Astrocyte (in vitro differentiated cells and primary cell): ENCODE measurements at regions not wholly inside any gene's neighbourhood (a gene's known extent, or its start where the extent isn't known, plus 50 kb on each side); places are given as distances from the start of the nearest gene placed in this dataset.
A peak's percentile ranks its signal among the peaks of the same experiment; 100 is the strongest.
"Not testable (repeated sequence)": the region's sequence is repeated elsewhere in the genome, so short reads cannot be mapped to it uniquely, and the experiment has no call there.

Source experiments
- DNase-seq: peaks from one replicate; pipeline ENCODE4 v3.0.0-alpha.2; 2010; ENCODE audit warnings: low read depth
- FAIRE-seq: peaks from 2 replicates; lab custom pipeline; 2011; peaks lifted over from hg19 to GRCh38; lab: Jason Lieb, UNC
- H2AFZ ChIP-seq: 2 replicates; pipeline ENCODE4 v1.6.0; 2012; ENCODE audit warnings: low read depth, low read length, inconsistent platforms
- H3K27ac ChIP-seq: 2 replicates; pipeline ENCODE4 v1.5.1; 2011; ENCODE audit warnings: low read depth, low read length, inconsistent platforms
- H3K27me3 ChIP-seq: 2 replicates; pipeline ENCODE4 v1.6.0; 2011; ENCODE audit warnings: low read length, inconsistent platforms; ENCODE audit not compliant: insufficient read depth
- H3K36me3 ChIP-seq: 2 replicates; pipeline ENCODE4 v1.5.1; 2011; ENCODE audit warnings: low read length, inconsistent platforms; ENCODE audit not compliant: insufficient read depth
- H3K4me1 ChIP-seq: 2 replicates; pipeline ENCODE4 v1.5.1; 2011; ENCODE audit warnings: low read length, inconsistent platforms; ENCODE audit not compliant: insufficient read depth
- H3K4me2 ChIP-seq: 2 replicates; pipeline ENCODE4 v1.6.0; 2012; ENCODE audit warnings: low read length, inconsistent platforms
- H3K4me3 ChIP-seq: 2 replicates; pipeline ENCODE4 v1.5.1; 2011; ENCODE audit warnings: low read depth, mild to moderate bottlenecking, low read length, inconsistent platforms; ENCODE audit not compliant: insufficient read depth
- H3K79me2 ChIP-seq: 2 replicates; pipeline ENCODE4 v1.6.0; 2012; ENCODE audit warnings: mild to moderate bottlenecking, low read length, inconsistent platforms; ENCODE audit not compliant: insufficient read depth
- H3K9ac ChIP-seq: 2 replicates; pipeline ENCODE4 v1.6.0; 2012; ENCODE audit warnings: mild to moderate bottlenecking, low read length, inconsistent platforms
- H3K9me3 ChIP-seq: 2 replicates; pipeline ENCODE4 v1.5.1; 2012; ENCODE audit warnings: low read depth, mild to moderate bottlenecking, low read length, inconsistent platforms; ENCODE audit not compliant: insufficient read depth
- H4K20me1 ChIP-seq: 2 replicates; pipeline ENCODE4 v1.6.0; 2012; ENCODE audit warnings: low read length, inconsistent platforms; ENCODE audit not compliant: insufficient read depth
- H3K27ac Mint-ChIP-seq: one replicate; pipeline ENCODE4 v1.8.0; 2021; ENCODE audit warnings: mild to moderate bottlenecking, mixed read lengths; ENCODE audit not compliant: unreplicated experiment
- H3K27me3 Mint-ChIP-seq: one replicate; pipeline ENCODE4 v1.8.0; 2021; ENCODE audit warnings: low read depth, mixed read lengths; ENCODE audit not compliant: unreplicated experiment
- H3K36me3 Mint-ChIP-seq: one replicate; pipeline ENCODE4 v1.8.0; 2021; ENCODE audit warnings: low read depth, mixed read lengths; ENCODE audit not compliant: unreplicated experiment
- H3K4me1 Mint-ChIP-seq: one replicate; pipeline ENCODE4 v1.8.0; 2021; ENCODE audit warnings: low read depth, mixed read lengths; ENCODE audit not compliant: unreplicated experiment
- H3K4me3 Mint-ChIP-seq: one replicate; pipeline ENCODE4 v1.8.0; 2021; ENCODE audit warnings: mild to moderate bottlenecking, moderate library complexity, mixed read lengths; ENCODE audit not compliant: unreplicated experiment
- H3K9me3 Mint-ChIP-seq: one replicate; pipeline ENCODE4 v1.8.0; 2021; ENCODE audit warnings: mild to moderate bottlenecking, mixed read lengths; ENCODE audit not compliant: unreplicated experiment
- CTCF ChIP-seq: IDR thresholded peaks from 2 replicates; pipeline ENCODE4 v1.5.1; 2011; ENCODE audit warnings: low read depth, mild to moderate bottlenecking, inconsistent platforms, low read length, moderate library complexity; ENCODE audit not compliant: insufficient read depth
- EZH2 ChIP-seq: IDR thresholded peaks from 2 replicates; pipeline ENCODE4 v1.6.1; 2012; ENCODE audit warnings: mild to moderate bottlenecking, low read length, inconsistent platforms; ENCODE audit not compliant: insufficient read depth

GRCh38 chr14:22105006-22105623, 431.5 kb upstream of the OR4E1 start:
- no peak overlapping the region for H2AFZ ChIP-seq
- Mint-ChIP-seq H3K27me3 (no peaks in the 10 kb centered on the region), H3K36me3 (no peaks in the 10 kb centered on the region), H3K27ac (no peak overlapping the region), H3K4me1 (peaks cover 6% of the 10 kb centered on the region), H3K9me3 (no peaks in the 10 kb centered on the region), H3K4me3 (no peak overlapping the region)
- H3K27me3 ChIP-seq = peaks cover 2% of the 10 kb centered on the region
- FAIRE-seq (no peak), DNase-seq (no peak)
- H3K4me3 ChIP-seq = no peak overlapping the region
- TF ChIP-seq EZH2 (no peak), CTCF (no peak)
- no peaks in the 10 kb centered on the region for H3K9me3 ChIP-seq
- H3K4me1 ChIP-seq = no peaks in the 10 kb centered on the region
- no peaks in the 10 kb centered on the region for H4K20me1 ChIP-seq
- no peaks in the 10 kb centered on the region for H3K79me2 ChIP-seq
- no peak overlapping the region for H3K27ac ChIP-seq
- no peaks in the 10 kb centered on the region for H3K36me3 ChIP-seq
- no peak overlapping the region for H3K4me2 ChIP-seq
- no peak overlapping the region for H3K9ac ChIP-seq

GRCh38 chr14:22100764-22101120, 427.1 kb upstream of the OR4E1 start:
- H3K27me3 Mint-ChIP-seq = not testable (repeated sequence)

GRCh38 chr14:22099942-22100763, 426.5 kb upstream of the OR4E1 start:
- Histone ChIP-seq H4K20me1 (no peaks in the 10 kb centered on the region), H3K9me3 (no peaks in the 10 kb centered on the region), H3K4me2 (no peak overlapping the region), H3K4me1 (no peaks in the 10 kb centered on the region), H3K27ac (no peak overlapping the region), H3K27me3 (peaks cover 2% of the 10 kb centered on the region), H3K36me3 (no peaks in the 10 kb centered on the region), H3K4me3 (no peak overlapping the region), H3K79me2 (no peaks in the 10 kb centered on the region), H3K9ac (no peak overlapping the region), H2AFZ (no peak overlapping the region)
- H3K27ac Mint-ChIP-seq = no peak overlapping the region
- H3K4me1 Mint-ChIP-seq = peaks cover 15% of the 10 kb centered on the region
- H3K9me3 Mint-ChIP-seq = no peaks in the 10 kb centered on the region
- FAIRE-seq = no peak
- H3K36me3 Mint-ChIP-seq = no peaks in the 10 kb centered on the region
- peak; percentile 36 for TF ChIP-seq CTCF
- TF ChIP-seq EZH2 = no peak
- DNase-seq = peak; percentile 3
- no peak overlapping the region for H3K4me3 Mint-ChIP-seq
- no peaks in the 10 kb centered on the region for H3K27me3 Mint-ChIP-seq

More at GRCh38 chr14:22100764-22101120, 427.1 kb upstream of the OR4E1 start:
- not testable (repeated sequence) for H4K20me1 ChIP-seq, H3K9ac ChIP-seq, H3K4me3 ChIP-seq, H3K4me2 ChIP-seq, H3K36me3 ChIP-seq, DNase-seq, H3K36me3 Mint-ChIP-seq, H3K4me1 ChIP-seq, H3K9me3 ChIP-seq, H3K27ac ChIP-seq, H3K79me2 ChIP-seq, H3K27ac Mint-ChIP-seq, H3K9me3 Mint-ChIP-seq, H3K4me3 Mint-ChIP-seq, H2AFZ ChIP-seq, FAIRE-seq, H3K27me3 ChIP-seq
- peaks cover 15% of the 10 kb centered on the region for H3K4me1 Mint-ChIP-seq
